ENCODE measurements at regions not wholly inside any gene's neighbourhood (a gene's known extent, or its start where the extent isn't known, plus 50 kb on each side); places are given as distances from the start of the nearest gene placed in this dataset.
"Not testable (repeated sequence)": the region's sequence is repeated elsewhere in the genome, so short reads cannot be mapped to it uniquely, and the experiment has no call there.

GRCh38 chr1:219560856-219561255, 52.0 kb downstream of the ZC3H11B start:
- DNase-seq (ENCODE audit: low spot score): no peak

- no peak for DNase-seq (ENCODE audit: low spot score)
These were observed 53.0 kb downstream of the ZC3H11B start for GRCh38 chr1:219559899-219560298.

GRCh38 chr1:219555806-219556205, 57.1 kb downstream of the ZC3H11B start:
- DNase-seq (ENCODE audit: low spot score): peak; percentile 92

- no peak for DNase-seq (ENCODE audit: low spot score)
These were observed 57.7 kb downstream of the ZC3H11B start for GRCh38 chr1:219555031-219555692.

GRCh38 chr1:219553934-219554502, 58.9 kb downstream of the ZC3H11B start:
- no peak for DNase-seq (ENCODE audit: low spot score)

- DNase-seq (ENCODE audit: low spot score): peak; percentile 92
These were observed 62.7 kb downstream of the ZC3H11B start for GRCh38 chr1:219550201-219550600.

- no peak for DNase-seq (ENCODE audit: low spot score)
These were observed 63.7 kb downstream of the ZC3H11B start for GRCh38 chr1:219549215-219549614.

- DNase-seq (ENCODE audit: low spot score): no peak
These were observed 64.5 kb downstream of the ZC3H11B start for GRCh38 chr1:219548386-219548785.

- not testable (repeated sequence) for DNase-seq (ENCODE audit: low spot score)
These were observed 67.1 kb downstream of the ZC3H11B start for GRCh38 chr1:219545756-219546155.

GRCh38 chr1:219544163-219544846, 68.6 kb downstream of the ZC3H11B start:
- DNase-seq (ENCODE audit: low spot score): peak; percentile 44

- DNase-seq (ENCODE audit: low spot score): no peak
These were observed 69.9 kb downstream of the ZC3H11B start for GRCh38 chr1:219542828-219543518.

GRCh38 chr1:219541946-219542345, 71.0 kb downstream of the ZC3H11B start:
- DNase-seq (ENCODE audit: low spot score): no peak

- no peak for DNase-seq (ENCODE audit: low spot score)
These were observed 73.2 kb downstream of the ZC3H11B start for GRCh38 chr1:219539645-219540254.

- no peak for DNase-seq (ENCODE audit: low spot score)
These were observed 74.0 kb downstream of the ZC3H11B start for GRCh38 chr1:219538886-219539285.

GRCh38 chr1:219537223-219537631, 75.7 kb downstream of the ZC3H11B start:
- peak; percentile 88 for DNase-seq (ENCODE audit: low spot score)

- DNase-seq (ENCODE audit: low spot score): no peak
These were observed 76.9 kb downstream of the ZC3H11B start for GRCh38 chr1:219536038-219536437.

- DNase-seq (ENCODE audit: low spot score): no peak
These were observed 77.9 kb downstream of the ZC3H11B start for GRCh38 chr1:219534991-219535390.

GRCh38 chr1:219533280-219533679, 79.6 kb downstream of the ZC3H11B start:
- DNase-seq (ENCODE audit: low spot score): no peak

- no peak for DNase-seq (ENCODE audit: low spot score)
These were observed 83.8 kb downstream of the ZC3H11B start for GRCh38 chr1:219529116-219529515.

- no peak for DNase-seq (ENCODE audit: low spot score)
These were observed 84.3 kb downstream of the ZC3H11B start for GRCh38 chr1:219528633-219529032.

GRCh38 chr1:219527994-219528393, 84.9 kb downstream of the ZC3H11B start:
- DNase-seq (ENCODE audit: low spot score): no peak

- DNase-seq (ENCODE audit: low spot score): no peak
These were observed 86.8 kb downstream of the ZC3H11B start for GRCh38 chr1:219526074-219526473.
